GM12864 (cell line): ENCODE measurements at regions not wholly inside any gene's neighbourhood (a gene's known extent, or its start where the extent isn't known, plus 50 kb on each side); places are given as distances from the start of the nearest gene placed in this dataset.

Source experiments
- DNase-seq: peaks from one replicate; pipeline ENCODE4 v3.0.0-alpha.2; 2011; ENCODE audit warnings: low read depth
- H3K4me3 ChIP-seq: 2 replicates; pipeline ENCODE4 v1.5.1; 2011; ENCODE audit warnings: mild to moderate bottlenecking, low read depth, low read length, control low read depth
- TF ChIP-seq, protein P1 (sequence below): IDR thresholded peaks from 2 replicates; pipeline ENCODE4 v1.5.1; 2011; ENCODE audit warnings: low read depth, mild to moderate bottlenecking, moderate library complexity, low read length, control low read depth, inconsistent platforms; ENCODE audit errors: missing control alignments

DNA sequence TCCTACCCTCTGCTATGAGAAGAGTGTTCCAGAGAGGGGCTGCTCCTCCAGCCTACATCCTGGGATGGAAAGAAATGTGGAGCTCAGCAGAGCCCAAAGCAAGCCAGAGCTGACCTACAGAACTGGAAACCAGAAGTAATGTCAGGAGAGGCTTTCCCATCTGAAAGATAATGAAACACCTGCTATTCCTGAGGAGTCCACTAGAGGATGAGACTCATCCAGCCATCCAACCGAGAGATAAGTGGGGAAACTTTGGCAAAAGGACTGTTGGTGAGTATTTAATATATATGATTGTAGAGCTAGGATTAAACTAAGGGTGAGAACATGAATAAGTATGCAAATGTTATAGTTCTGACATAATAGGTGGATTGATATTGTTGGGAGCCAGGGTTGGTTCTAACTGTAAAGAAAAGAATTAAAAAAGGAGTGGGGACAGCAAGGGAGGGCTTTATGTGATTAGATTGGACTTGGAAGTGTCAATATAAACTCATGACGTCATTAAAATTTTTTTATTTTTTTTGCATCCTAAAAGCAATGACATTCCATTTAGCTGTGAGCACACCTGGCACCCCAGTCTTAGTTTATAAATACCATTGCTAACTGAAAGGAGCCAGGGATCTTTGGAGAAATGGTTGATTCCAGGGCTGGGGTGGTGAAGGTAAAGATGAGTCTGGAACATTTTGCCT, 312.8 kb upstream of the NFE2L3 start:
- TF ChIP-seq, protein P1, sequence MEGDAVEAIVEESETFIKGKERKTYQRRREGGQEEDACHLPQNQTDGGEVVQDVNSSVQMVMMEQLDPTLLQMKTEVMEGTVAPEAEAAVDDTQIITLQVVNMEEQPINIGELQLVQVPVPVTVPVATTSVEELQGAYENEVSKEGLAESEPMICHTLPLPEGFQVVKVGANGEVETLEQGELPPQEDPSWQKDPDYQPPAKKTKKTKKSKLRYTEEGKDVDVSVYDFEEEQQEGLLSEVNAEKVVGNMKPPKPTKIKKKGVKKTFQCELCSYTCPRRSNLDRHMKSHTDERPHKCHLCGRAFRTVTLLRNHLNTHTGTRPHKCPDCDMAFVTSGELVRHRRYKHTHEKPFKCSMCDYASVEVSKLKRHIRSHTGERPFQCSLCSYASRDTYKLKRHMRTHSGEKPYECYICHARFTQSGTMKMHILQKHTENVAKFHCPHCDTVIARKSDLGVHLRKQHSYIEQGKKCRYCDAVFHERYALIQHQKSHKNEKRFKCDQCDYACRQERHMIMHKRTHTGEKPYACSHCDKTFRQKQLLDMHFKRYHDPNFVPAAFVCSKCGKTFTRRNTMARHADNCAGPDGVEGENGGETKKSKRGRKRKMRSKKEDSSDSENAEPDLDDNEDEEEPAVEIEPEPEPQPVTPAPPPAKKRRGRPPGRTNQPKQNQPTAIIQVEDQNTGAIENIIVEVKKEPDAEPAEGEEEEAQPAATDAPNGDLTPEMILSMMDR: peak; percentile 55
- no peak for DNase-seq
- H3K4me3 ChIP-seq: no peak overlapping the region

DNA sequence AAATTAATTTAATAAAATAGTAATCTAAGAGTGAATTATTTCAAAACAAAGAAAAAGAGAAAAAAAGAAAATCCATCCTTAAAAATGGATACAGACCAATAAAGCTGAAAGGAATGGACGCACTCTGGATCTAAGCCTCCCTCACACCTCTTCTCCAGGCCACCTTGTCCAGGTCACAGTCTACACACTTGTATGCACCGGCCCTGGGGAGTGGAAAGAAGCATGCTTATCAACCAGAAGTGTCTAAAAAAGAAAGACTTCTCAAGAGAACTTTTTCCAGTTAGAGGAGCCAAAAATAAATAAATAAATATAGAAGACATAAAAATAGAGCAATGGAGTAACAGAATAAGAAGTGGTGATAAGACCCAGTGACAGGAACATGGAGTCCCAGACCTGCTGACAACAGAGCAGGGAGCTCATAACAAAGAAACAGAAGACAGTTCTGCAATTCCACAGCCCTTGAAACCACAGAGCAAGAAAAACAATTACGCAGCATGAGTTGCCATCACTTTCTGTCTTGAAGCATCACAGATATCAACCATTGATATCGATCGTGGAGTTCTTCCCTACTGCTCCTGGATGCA, 311.7 kb upstream of the NFE2L3 start:
- H3K4me3 ChIP-seq: no peak overlapping the region
- TF ChIP-seq, protein P1: no peak
- DNase-seq: no peak

DNA sequence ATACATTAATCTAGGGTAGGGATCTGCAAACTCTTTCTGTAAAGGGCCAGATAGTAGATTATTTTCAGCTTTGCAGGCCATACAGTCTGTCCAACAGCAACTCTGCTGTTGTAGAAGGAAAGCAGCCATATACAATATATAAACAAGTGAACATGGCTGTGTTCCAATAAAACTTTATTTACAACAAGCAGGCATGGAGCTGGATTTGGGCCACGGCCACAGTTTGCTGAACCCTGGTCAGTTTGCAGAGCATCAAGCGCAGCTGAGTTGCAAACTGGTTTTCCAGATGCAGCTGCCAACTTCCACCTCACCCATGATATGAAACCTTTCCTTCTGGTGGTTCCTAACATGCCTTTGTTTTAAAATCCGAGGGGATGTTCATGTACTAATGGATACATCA, 310.4 kb upstream of the NFE2L3 start:
- DNase-seq: no peak
- TF ChIP-seq, protein P1: no peak
- H3K4me3 ChIP-seq: no peak overlapping the region

DNA sequence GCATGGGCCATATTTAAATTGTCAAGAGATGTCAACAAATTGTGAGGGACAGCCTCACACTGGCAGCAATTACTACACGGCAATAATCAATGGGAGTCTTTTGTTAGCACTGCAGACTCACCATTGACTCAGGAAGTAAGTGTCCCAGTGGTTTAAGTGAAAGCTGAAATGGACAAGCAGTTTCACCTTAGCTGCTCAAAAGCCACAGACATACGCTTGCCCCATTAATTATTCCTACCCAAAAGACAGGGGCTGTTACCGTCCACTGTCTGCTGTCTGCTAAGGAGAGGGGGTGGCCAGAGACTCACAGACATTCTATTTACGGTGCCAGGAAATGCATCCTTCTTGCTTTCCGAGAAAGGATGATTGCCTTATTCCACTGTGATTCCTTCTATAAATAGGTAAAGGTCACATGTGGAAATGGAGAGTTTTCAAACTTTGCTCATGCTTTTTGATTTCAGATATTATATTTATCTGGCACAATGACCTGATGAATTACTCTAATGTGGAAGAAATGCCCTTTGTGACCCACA, 309.7 kb upstream of the NFE2L3 start:
- TF ChIP-seq, protein P1: no peak
- H3K4me3 ChIP-seq: no peak overlapping the region
- no peak for DNase-seq

DNA sequence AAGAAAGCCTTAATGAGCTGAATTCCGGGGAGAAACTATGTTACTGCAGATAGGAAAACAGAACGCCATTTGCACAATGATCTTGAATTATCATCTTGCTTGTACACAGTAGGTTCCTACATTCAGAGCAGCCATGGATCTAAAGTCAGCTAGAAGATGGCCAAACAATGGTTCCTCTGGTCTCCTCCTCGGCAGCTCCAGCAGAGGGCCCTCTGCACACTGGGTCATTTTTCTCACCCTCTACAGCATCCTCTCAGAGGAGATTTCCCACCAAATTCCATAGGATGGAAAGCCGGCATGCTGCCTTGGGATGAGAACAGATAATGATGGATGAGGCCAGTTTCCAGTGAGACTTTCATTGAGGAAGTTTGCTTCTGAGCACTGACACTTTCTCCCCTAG, 308.5 kb upstream of the NFE2L3 start:
- TF ChIP-seq, protein P1: peak; percentile 7
- no peak overlapping the region for H3K4me3 ChIP-seq
- no peak for DNase-seq

DNA sequence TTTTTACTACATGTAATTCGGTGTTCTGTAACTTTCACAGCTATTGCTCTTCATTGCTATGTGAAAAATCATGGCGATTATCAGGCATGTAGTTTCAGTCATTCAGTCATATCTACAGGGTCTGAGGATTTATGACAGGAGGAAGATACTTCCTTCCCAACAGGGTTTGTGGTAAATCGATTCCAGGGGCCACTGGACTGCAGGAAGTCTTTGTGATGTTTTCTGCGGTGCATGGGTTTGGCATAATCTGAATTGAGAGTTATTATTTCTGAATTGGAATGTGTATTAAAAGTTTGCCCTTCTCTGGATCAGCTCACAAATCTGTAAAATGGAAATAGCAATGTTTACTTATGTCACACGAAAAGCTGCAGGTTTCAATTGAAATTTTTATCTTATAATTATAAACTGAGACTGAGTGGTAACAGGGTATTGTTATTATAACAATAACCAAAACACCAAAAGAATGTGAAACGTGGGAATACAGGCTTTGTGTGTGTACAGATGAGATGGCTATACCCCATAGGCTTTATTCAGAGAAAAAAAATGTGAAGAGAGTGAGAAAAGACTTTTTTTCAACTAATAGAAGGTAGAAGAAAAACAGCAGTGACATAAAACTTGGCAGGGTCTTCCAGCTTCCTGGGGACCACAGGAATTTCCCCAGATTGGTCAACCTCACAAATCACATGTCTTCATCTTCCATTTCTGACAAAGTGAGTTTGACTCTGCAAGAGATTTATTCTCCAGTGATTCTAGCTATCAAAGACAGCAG, 307.7 kb upstream of the NFE2L3 start:
- no peak overlapping the region for H3K4me3 ChIP-seq
- TF ChIP-seq, protein P1: no peak
- DNase-seq: no peak
